ENCODE measurements at regions not wholly inside any gene's neighbourhood (a gene's known extent, or its start where the extent isn't known, plus 50 kb on each side); places are given as distances from the start of the nearest gene placed in this dataset.

- no peak for TF ChIP-seq CTCF (IDR thresholded peaks at IDR 0.05; ENCODE audit: borderline replicate concordance, control extremely low read depth, extremely low read depth, insufficient read depth, missing control alignments)
- in situ Hi-C loops (cut with MboI; ENCODE audit: low sequenced_read_pairs, unreplicated experiment) = no loop called here
- DNase-seq (ENCODE audit: low spot score) = no peak
Measured at GRCh38 chr17:53649201-53649600, 173.5 kb upstream of the KIF2B start.

- no peak for DNase-seq (ENCODE audit: low spot score)
- TF ChIP-seq CTCF (IDR thresholded peaks at IDR 0.05; ENCODE audit: borderline replicate concordance, control extremely low read depth, extremely low read depth, insufficient read depth, missing control alignments) = no peak
- in situ Hi-C loops (cut with MboI; ENCODE audit: low sequenced_read_pairs, unreplicated experiment) = no loop called here
Measured at GRCh38 chr17:53646835-53647234, 175.9 kb upstream of the KIF2B start.

DNA sequence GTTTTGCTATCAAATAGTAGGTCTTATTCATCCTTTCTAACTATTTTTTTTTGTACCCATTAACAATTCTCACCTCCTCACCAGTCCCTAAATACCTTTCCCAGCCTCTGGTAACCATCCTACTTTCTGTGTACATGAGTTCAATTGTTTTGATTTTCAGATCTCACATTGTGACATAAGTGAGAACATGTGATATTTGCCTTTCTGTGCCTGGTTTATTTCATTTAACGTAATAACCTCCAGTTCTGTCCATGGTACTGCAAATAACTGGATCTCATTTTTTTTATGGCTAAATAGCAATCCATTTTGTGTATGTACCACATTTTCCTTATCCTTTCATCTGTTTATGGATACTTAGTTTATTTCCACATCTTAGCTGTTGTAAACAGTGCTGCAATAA is 181.9 kb upstream of the KIF2B start:
- in situ Hi-C loops (cut with MboI; ENCODE audit: low sequenced_read_pairs, unreplicated experiment) = no loop called here
- TF ChIP-seq CTCF (IDR thresholded peaks at IDR 0.05; ENCODE audit: borderline replicate concordance, control extremely low read depth, extremely low read depth, insufficient read depth, missing control alignments) = no peak
- DNase-seq (ENCODE audit: low spot score) = no peak

DNA sequence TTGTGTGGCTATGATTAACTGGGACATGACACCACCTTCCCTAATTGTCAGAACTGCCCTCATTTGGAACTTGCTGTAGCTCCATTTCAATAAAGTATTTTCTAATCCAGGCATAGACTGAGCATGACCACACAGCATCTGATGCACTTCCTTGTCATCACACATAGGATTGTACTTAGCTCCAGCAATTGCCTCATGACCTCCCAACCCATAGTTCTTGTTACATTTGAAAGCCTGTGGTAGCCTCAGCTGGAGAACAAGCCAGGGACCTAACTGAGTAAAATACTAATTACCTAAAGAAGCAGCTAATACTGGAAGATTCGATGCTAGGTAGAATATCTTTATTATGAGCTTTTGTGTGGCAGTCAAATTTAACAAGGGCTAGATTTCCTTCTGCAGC is 187.3 kb upstream of the KIF2B start:
- no peak for TF ChIP-seq CTCF (IDR thresholded peaks at IDR 0.05; ENCODE audit: borderline replicate concordance, control extremely low read depth, extremely low read depth, insufficient read depth, missing control alignments)
- no peak for DNase-seq (ENCODE audit: low spot score)
- in situ Hi-C loops (cut with MboI; ENCODE audit: low sequenced_read_pairs, unreplicated experiment) = no loop called here

- in situ Hi-C loops (cut with MboI; ENCODE audit: low sequenced_read_pairs, unreplicated experiment) = no loop called here
- no peak for TF ChIP-seq CTCF (IDR thresholded peaks at IDR 0.05; ENCODE audit: borderline replicate concordance, control extremely low read depth, extremely low read depth, insufficient read depth, missing control alignments)
- DNase-seq (ENCODE audit: low spot score) = no peak
Measured at GRCh38 chr17:53633856-53634255, 188.9 kb upstream of the KIF2B start.

DNA sequence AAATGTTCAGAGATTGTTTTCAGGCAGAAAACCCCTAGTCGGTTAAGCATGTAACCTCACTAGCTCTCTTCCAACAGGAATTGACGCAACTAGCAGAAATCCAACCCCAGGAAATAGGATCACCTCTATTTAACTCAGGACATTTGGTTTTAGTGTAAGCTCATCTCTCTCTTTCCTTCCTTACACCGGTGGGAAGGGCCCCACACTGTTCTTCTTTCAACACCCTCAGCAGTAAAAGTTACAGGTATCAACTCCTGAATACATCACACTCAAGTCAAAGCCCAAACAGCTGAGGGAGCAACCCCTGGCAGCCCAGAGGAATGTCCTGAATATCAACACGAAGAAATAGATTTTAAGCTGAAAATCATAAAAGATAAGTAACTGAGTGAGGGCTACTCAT is 191.2 kb upstream of the KIF2B start:
- TF ChIP-seq CTCF (IDR thresholded peaks at IDR 0.05; ENCODE audit: borderline replicate concordance, control extremely low read depth, extremely low read depth, insufficient read depth, missing control alignments) = no peak
- DNase-seq (ENCODE audit: low spot score) = no peak
- in situ Hi-C loops (cut with MboI; ENCODE audit: low sequenced_read_pairs, unreplicated experiment) = no loop called here

- in situ Hi-C loops (cut with MboI; ENCODE audit: low sequenced_read_pairs, unreplicated experiment) = no loop called here
- no peak for TF ChIP-seq CTCF (IDR thresholded peaks at IDR 0.05; ENCODE audit: borderline replicate concordance, control extremely low read depth, extremely low read depth, insufficient read depth, missing control alignments)
- DNase-seq (ENCODE audit: low spot score) = no peak
Measured at GRCh38 chr17:53630638-53631037, 192.1 kb upstream of the KIF2B start.
